ENCODE measurements at regions not wholly inside any gene's neighbourhood (a gene's known extent, or its start where the extent isn't known, plus 50 kb on each side); places are given as distances from the start of the nearest gene placed in this dataset.
"Not testable (repeated sequence)": the region's sequence is repeated elsewhere in the genome, so short reads cannot be mapped to it uniquely, and the experiment has no call there.

DNA sequence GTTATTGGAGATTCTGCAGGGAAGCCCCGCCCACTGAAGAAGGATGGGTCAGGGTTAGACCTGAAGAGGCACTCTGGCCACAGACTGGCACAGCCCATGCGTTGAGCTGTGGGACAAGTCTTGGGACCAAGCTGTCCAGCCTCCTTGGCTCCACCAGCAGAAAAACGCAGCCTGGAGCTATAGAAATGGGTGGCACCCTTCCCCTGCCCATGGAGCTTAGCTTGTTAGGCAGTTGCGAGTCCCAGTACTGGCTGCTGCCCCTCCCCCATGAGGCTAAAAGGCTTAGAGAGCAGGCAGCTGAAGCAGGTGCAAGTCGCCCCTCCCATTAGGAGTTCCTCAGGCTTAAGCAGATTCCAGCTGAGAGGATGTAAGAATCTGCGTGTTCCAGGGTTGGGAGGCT lies 1124.0 kb upstream of the TMEM132C start:
- DNase-seq (ENCODE audit: low spot score) = no peak

GRCh38 chr12:127144770-127145169 lies 1122.2 kb upstream of the TMEM132C start:
- DNase-seq (ENCODE audit: low spot score) = no peak

DNA sequence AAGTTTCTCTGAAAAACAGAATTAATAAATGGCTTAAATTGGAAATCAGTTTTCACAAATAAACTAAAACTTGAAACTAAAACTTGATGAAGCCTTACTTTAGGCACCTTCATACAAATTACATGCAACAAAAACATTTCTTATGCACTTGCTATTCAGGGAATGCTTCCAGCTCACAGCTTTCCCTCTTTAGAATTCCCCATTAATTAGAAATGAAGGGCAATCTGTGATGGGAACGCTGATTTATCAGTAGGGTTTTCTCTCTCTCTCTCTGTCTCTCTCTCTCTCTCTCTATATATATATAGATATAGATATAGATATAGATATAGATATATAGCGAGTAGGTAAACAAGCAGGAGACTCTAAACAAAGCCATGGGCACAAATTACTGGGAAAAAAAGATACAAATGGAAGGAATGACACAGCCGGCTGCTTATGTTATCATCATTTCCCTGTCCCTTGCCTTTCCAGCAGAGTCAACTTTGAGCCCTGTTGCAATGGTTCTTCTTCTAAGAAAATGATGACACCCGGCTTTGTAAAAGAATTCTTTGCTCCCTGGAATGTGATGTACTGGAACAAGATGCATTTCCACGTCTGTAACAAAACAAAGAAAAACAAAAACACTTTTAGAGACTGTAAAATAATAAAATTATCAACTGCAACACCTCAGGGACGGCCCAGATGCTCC lies 1121.6 kb upstream of the TMEM132C start:
- no peak for DNase-seq (ENCODE audit: low spot score)

DNA sequence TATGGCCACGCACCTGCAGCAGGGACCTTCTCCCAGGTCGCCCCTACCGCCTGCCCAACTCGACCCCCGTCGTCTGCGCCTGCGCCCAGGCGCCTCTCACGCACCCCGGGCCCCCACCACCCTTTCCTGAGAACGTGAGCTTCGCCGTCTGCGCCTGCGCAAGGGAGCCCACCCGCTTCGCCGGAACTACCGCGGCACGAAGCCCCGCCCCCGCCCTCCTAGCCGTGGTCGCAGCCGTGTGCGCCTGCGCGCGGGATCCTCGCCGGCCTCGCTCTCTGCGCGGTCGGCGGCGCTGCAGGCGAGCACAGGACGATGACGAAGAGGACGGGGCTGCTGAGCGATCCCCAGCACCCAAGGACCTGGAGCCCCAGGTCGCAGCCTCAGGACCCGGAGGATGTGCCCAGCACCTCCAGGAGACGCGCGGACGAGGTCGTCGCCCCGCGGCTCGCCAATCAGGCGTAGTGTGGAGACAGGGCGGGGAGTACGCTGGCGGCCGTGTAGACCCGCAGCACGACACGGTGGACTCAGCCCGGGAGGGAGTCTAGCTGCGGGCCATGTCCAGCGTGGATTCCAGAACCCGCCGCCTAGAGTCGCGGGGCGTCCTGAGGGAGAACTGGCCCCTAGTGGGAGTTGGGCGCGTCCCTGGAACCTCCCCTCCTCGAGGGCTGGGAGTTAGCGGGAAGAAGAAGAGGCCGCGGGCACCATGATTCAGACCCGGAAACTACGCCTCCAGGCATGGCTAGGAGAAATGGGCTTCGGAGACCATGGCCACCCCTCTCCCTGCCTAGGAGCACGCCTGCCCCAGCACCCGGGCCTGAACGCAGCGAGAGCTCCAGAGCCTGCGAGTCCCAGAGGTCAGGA lies 1120.8 kb upstream of the TMEM132C start:
- peak; percentile 81 for DNase-seq (ENCODE audit: low spot score)

DNA sequence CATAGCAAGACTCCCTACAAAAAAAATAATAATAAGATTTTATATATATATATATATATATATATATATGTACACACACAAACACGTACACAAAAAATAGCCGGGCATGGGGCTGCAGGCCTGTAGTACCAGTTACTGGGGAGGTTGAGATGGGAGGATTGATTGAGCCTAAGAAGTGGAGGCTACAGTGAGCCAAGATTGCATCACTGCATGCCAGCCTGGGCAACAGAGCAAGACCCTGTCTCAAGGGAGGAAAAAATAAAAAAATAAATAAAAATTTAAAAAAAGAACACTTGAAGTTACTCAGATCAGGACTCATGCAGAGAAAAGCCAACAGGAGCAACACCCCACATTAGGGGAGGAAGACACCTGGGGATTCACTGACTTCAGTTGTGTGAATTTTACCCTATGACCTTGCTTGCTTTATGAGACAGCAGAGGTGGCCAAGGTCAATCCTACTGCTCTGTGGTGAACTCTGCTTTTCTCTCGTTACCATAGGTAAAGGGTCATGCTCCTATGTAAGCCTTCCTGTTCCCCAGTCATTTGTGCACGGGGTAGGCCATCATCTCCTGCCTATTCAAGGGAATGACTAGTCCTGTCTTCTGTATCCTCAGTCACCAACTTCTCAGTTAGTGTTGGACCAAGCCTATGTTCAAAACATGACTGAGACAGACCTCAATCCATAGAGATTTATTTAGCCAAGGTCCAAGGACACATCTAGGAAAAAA lies 1119.8 kb upstream of the TMEM132C start:
- no peak for DNase-seq (ENCODE audit: low spot score)

GRCh38 chr12:127147724-127148123 lies 1119.2 kb upstream of the TMEM132C start:
- DNase-seq (ENCODE audit: low spot score) = no peak

GRCh38 chr12:127148318-127148717 lies 1118.7 kb upstream of the TMEM132C start:
- DNase-seq (ENCODE audit: low spot score) = no peak

- peak; percentile 52 for DNase-seq (ENCODE audit: low spot score)
These were observed 1117.6 kb upstream of the TMEM132C start for GRCh38 chr12:127149226-127149964.

DNA sequence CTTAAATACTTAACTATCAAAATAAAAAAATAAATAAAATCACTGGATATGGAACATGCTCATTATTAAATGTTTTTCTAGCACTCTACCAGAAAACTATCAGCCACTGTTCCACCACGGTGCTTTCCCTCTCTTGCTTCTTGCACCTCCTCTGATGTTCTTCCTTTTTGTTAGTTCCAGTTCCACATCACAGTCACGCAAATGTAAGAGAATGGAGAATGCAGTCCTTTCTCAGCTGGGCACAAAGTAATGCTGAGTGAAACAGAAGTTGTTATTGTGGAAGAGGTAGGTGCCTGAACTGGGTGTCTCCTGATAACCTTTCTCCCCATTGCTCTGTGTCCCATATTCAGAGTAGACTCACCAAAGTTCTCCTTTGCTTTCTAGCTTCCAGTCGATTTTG lies 1116.9 kb upstream of the TMEM132C start:
- DNase-seq (ENCODE audit: low spot score) = no peak

DNA sequence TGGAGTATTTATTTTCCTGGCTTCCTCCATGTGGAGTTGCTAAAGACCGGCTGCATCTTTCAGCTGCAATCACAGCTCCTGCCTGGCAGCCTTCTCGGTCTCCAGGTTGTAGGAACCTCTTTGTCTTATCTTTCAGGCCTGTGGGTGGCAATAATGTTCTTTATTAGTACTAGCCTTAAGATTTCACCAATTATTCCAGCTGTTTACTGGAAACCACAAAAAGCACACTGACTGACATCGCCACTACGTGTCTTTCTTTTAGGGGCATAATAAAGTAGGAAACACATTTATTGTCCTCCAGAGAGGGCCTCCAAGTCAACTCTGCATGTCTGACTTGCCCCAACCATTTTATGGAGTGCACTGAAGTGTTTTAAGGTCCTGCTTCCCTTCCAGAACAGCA lies 1116.5 kb upstream of the TMEM132C start:
- DNase-seq (ENCODE audit: low spot score) = no peak

GRCh38 chr12:127150956-127151355 lies 1116.0 kb upstream of the TMEM132C start:
- DNase-seq (ENCODE audit: low spot score) = no peak

GRCh38 chr12:127153996-127154395 lies 1113.0 kb upstream of the TMEM132C start:
- no peak for DNase-seq (ENCODE audit: low spot score)

DNA sequence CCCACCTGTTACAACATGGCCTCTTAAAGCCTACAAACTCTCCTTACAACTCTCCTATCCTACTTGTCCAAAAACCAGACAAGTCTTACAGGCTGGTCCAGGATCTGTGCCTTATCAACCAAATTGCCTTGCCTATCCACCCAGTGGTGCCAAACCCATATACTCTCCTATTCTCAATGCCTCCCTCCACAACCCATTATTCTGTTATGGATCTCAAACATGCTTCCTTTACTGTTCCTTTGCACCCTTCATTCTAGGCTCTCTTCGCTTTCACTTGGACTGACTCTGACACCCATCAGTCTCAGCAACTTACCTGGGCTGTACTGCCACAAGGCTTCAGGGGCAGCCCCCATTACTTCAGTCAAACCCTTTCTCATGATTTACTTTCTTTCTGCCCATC lies 1112.1 kb upstream of the TMEM132C start:
- DNase-seq (ENCODE audit: low spot score) = not testable (repeated sequence)

- not testable (repeated sequence) for DNase-seq (ENCODE audit: low spot score)
These were observed 1110.9 kb upstream of the TMEM132C start for GRCh38 chr12:127155935-127156619.

DNA sequence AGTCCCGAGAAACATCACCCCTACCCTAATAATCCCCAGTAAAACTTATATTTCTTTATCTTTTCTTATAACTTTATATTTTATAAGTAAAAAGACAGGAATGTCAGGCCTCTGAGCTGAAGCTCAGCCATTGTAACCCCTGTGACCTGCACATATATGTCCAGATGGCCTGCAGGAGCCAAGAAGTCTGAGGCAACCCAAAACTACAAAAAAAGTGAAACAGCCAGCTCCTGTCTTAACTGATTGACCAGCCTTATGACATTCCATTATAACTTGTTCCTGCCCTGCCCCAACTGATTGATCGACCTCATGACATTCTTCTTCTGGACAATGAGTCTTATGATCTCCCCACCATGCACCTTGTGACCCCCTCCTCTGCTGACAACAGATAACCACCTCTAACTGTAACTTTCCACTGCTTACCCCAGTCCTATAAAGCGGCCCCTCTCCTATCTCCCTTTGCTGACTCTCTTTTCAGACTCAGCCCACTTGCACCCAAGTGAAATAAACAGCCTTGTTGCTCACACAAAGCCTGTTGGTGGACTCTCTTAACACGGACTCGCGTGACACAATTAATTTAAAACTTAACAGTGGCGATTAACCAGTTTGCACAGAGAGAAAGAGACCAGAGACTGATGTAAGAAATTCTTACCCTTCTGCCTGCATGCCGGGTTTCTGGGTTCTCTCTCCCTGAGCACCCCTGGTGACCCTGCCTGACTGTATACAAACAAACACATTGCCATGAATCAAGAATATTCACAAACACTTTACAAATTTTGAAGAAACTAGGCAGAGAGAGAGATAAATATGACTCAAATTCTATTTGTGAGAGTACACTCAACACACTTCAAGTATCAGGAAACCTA lies 1109.2 kb upstream of the TMEM132C start:
- not testable (repeated sequence) for DNase-seq (ENCODE audit: low spot score)

- no peak for DNase-seq (ENCODE audit: low spot score)
These were observed 1108.4 kb upstream of the TMEM132C start for GRCh38 chr12:127158385-127159061.

DNA sequence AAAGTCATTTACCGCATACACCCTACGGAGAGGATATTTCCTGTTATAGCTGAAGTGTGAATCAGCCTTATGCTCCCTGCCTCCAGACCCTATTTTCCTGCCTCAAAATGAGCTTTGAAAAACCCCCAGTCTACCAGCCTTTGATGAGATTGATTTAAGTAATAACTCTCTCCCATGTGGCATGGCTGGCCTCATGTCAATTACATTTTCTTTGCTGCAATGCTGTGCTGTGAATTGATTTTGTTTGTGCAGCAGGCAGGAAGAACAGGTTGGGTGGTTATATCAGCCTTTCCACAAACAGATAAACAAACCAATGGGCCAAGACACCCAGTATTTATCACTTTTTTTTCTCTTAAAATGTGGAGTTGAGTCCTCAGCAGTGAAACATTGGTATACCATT lies 1105.5 kb upstream of the TMEM132C start:
- no peak for DNase-seq (ENCODE audit: low spot score)

DNA sequence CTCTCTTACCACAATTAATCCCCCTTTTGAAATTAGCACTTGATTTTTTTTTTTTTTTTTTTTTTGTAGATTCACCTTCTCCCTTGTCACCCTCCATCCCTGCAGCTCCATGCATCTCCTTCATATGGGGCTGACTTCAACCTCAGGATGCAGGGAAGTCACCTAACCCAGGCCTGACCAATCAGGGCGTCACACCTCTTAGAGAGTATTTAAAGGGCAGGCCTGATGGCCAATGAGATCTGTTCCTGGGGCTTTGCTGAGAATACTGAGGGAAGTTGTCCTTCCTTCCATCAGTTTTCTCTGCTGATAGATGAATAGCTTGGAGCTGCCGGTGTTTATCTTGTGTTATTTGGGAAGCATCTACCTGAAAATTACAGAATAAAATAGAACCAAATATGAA lies 1104.7 kb upstream of the TMEM132C start:
- no peak for DNase-seq (ENCODE audit: low spot score)

GRCh38 chr12:127162902-127163301 lies 1104.1 kb upstream of the TMEM132C start:
- peak; percentile 59 for DNase-seq (ENCODE audit: low spot score)

Data from AG08396 (cell line).